ENCODE measurements at regions not wholly inside any gene's neighbourhood (a gene's known extent, or its start where the extent isn't known, plus 50 kb on each side); places are given as distances from the start of the nearest gene placed in this dataset.
A peak's percentile ranks its signal among the peaks of the same experiment; 100 is the strongest.

DNA sequence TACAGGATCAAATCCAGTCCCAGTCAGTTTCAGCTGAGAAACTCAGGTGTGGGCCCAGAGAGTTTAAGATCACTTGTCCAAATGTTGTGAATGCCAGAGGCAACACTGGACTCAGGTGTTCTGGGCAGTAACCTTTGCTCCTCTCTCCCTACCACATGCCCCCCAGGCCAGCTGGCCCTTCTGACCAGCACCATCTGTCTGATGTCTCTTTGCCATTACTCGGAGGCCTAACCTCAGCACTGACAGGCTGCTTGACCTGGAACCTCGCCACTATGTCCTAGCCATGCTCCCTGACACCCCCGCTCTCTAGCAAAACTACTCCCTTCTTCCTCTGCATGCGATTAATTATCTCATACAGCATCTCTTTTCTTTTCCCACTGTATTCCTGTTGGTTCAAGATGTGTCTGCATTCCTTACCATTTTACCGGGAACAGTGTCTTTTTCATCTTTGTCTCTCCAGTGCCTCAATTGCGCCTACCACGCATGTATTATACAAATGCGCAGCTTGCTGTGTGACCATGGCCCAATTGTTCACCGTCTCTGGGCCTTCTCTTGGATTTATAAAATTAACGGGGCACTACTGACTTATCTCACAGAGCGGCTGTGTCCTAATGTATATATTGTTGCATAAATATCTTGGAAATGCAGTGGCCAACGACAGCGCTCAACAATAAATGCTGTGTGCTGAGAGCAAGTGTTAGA is 159.5 kb upstream of the IRF2BP2 start:
- Histone ChIP-seq H3K27me3 (no peaks in the 10 kb centered on the region), H3K27ac (no peak overlapping the region), H3K9me3 (peaks cover 0 to 3% (median 0%) of the 10 kb centered on the region in 11 donors), H3K4me3 (no peak overlapping the region), H3K4me1 (peaks cover 2 to 44% (median 14%) of the 10 kb centered on the region in 9 donors), H3K36me3 (no peaks in the 10 kb centered on the region)
- 91 to 95% methylated on average over 13 of the region's 13 CpGs for WGBS, 2 donors
- intact Hi-C loops (cut with DNase I) = no loop called here
- no peak for ATAC-seq
- DNase-seq = no peak
- TF ChIP-seq, protein P1, sequence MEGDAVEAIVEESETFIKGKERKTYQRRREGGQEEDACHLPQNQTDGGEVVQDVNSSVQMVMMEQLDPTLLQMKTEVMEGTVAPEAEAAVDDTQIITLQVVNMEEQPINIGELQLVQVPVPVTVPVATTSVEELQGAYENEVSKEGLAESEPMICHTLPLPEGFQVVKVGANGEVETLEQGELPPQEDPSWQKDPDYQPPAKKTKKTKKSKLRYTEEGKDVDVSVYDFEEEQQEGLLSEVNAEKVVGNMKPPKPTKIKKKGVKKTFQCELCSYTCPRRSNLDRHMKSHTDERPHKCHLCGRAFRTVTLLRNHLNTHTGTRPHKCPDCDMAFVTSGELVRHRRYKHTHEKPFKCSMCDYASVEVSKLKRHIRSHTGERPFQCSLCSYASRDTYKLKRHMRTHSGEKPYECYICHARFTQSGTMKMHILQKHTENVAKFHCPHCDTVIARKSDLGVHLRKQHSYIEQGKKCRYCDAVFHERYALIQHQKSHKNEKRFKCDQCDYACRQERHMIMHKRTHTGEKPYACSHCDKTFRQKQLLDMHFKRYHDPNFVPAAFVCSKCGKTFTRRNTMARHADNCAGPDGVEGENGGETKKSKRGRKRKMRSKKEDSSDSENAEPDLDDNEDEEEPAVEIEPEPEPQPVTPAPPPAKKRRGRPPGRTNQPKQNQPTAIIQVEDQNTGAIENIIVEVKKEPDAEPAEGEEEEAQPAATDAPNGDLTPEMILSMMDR (IDR thresholded peaks at IDR 0.05) = no peak

DNA sequence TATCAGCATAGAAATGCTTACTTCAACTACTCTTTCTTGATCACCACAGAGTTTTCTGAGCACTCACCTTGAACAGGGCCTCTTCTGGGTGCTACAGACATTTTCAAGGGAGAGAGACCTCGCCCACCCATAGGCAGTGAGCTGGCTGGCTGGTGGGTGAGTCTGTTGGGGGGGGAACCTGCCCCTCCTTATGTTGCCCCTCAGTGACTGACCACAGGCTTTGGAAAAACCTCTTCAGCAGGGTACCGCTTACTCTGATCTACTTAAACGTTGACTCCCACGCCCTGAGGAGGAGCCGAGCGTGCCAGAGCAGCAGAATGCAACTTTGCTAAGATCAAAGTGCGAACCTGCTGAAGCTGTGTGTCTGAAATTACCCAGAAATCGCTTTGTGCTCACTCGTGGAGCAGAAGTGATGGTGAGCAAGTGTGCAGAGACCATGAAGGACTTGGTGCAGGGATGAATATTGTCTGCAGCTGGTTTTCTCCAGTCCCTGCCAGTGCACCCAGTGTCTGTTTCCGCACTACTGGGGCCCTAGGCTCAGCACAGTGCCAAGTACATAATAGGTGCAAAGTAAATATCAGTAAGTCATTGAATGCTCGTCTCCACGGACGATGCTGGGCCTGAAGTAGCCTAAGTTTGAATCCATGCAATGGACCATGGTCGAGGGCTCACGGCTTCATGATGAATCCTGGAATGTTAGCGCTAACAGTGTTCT is 158.7 kb upstream of the IRF2BP2 start:
- H3K9me3 ChIP-seq = peaks cover 0 to under 1% (median 0%) of the 10 kb centered on the region in 11 donors
- ATAC-seq (no peak), DNase-seq (no peak)
- intact Hi-C loops (cut with DNase I) = no loop called here
- no peaks in the 10 kb centered on the region for H3K27me3 ChIP-seq
- no peaks in the 10 kb centered on the region for H3K36me3 ChIP-seq
- peaks cover 2 to 42% (median 14%) of the 10 kb centered on the region in 9 donors for H3K4me1 ChIP-seq
- WGBS, 2 donors = 95 to 98% methylated on average over 16 of the region's 16 CpGs
- peak overlapping the region in 1 of 10 donors; percentile 27 for H3K27ac ChIP-seq
- TF ChIP-seq, protein P1 (IDR thresholded peaks at IDR 0.05) = no peak
- H3K4me3 ChIP-seq = no peak overlapping the region

DNA sequence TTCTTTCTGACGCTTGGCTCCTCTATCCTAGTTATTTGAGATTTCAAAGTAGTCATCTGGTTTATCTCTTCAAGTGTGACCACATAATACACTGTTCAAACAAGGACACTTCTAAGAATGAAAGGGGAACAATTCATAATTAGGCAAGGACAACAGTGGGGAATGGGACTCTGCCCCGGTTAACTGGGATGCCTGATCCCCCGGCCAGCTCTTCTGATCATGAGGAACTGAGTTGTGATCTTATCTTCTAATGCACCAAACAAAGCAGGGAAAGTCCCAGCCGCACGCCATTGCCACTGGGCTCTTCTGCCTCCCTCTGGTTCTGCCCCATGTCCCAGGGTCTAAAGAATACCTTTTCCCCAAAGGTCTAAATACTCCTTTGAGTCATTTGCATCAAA is 158.2 kb upstream of the IRF2BP2 start:
- Histone ChIP-seq H3K4me3 (no peak overlapping the region), H3K27me3 (no peaks in the 10 kb centered on the region), H3K9me3 (no peaks in the 10 kb centered on the region), H3K4me1 (peaks cover 2 to 38% (median 14%) of the 10 kb centered on the region in 9 donors), H3K27ac (peak overlapping the region in 1 of 10 donors; percentile 27), H3K36me3 (no peaks in the 10 kb centered on the region)
- no peak for ATAC-seq
- 78 to 92% methylated on average over 5 of the region's 5 CpGs for WGBS, 2 donors
- intact Hi-C loops (cut with DNase I) = no loop called here
- TF ChIP-seq, protein P1 (IDR thresholded peaks at IDR 0.05) = no peak
- no peak for DNase-seq

DNA sequence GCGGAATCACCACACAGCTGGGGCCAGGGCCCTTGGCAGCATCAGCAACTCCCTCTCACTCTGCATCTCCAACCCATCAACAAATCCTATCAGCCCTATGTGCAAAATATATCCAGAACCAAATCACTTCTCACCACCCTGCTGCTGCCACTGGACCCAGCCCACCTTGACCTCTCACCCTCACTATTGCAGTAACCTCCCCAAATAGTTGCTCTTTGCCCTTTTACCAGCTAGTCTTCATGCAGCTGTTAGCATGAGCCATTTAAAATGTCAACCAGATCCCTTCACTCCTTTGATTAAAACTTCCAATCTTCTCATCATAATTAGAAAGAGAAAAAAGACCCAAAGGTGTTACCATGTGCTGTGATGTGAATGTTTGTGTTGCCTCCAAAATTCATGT is 155.7 kb upstream of the IRF2BP2 start:
- 97 to 100% methylated on average over 1 of the region's 1 CpG for WGBS, 2 donors
- intact Hi-C loops (cut with DNase I) = no loop called here
- DNase-seq (no peak), ATAC-seq (no peak)
- no peak overlapping the region for H3K4me3 ChIP-seq
- no peaks in the 10 kb centered on the region for H3K36me3 ChIP-seq
- no peaks in the 10 kb centered on the region for H3K9me3 ChIP-seq
- H3K27ac ChIP-seq = no peak overlapping the region
- TF ChIP-seq, protein P1 (IDR thresholded peaks at IDR 0.05) = no peak
- H3K27me3 ChIP-seq = no peaks in the 10 kb centered on the region
- H3K4me1 ChIP-seq = peaks cover 0 to 15% (median 0%) of the 10 kb centered on the region in 9 donors

Measured in heart right ventricle (tissue), 16 donors.